ENCODE measurements at regions not wholly inside any gene's neighbourhood (a gene's known extent, or its start where the extent isn't known, plus 50 kb on each side); places are given as distances from the start of the nearest gene placed in this dataset.

DNA sequence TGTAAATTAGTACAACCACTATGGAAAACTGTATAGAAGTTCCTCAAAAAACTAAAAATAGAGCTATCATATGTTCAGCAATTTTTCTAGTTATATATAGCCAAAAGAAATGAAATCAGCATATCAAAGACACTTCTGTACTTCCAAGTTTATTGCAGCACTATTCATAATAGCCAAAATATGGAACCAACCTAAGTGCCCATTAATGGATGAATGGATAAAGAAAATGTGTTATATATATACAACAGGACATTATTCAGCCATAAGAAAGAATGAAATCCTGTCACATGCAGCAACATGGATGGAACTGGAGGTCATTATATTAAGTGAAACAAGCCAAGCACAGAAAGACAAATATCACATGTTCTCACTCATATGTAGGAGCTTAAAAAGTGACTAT is 112.6 kb downstream of the MDH1 start:
- TF ChIP-seq POLR2A (IDR thresholded peaks at IDR 0.05) (no peak), POLR2AphosphoS5 (IDR thresholded peaks at IDR 0.05) (no peak)
- TF ChIP-seq, protein P1, sequence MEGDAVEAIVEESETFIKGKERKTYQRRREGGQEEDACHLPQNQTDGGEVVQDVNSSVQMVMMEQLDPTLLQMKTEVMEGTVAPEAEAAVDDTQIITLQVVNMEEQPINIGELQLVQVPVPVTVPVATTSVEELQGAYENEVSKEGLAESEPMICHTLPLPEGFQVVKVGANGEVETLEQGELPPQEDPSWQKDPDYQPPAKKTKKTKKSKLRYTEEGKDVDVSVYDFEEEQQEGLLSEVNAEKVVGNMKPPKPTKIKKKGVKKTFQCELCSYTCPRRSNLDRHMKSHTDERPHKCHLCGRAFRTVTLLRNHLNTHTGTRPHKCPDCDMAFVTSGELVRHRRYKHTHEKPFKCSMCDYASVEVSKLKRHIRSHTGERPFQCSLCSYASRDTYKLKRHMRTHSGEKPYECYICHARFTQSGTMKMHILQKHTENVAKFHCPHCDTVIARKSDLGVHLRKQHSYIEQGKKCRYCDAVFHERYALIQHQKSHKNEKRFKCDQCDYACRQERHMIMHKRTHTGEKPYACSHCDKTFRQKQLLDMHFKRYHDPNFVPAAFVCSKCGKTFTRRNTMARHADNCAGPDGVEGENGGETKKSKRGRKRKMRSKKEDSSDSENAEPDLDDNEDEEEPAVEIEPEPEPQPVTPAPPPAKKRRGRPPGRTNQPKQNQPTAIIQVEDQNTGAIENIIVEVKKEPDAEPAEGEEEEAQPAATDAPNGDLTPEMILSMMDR (IDR thresholded peaks at IDR 0.05) = no peak
